WERI-Rb-1 (cell line): ENCODE measurements at regions not wholly inside any gene's neighbourhood (a gene's known extent, or its start where the extent isn't known, plus 50 kb on each side); places are given as distances from the start of the nearest gene placed in this dataset.

Source experiments
- DNase-seq: peaks from one replicate; pipeline ENCODE4 v3.0.0-alpha.2; 2020
- H3K27ac ChIP-seq: fragments of 250-450 bp; sonication (Bioruptor Pico); 2 replicates; pipeline ENCODE4 v1.5.1; 2020; ENCODE audit warnings: mild to moderate bottlenecking, moderate library complexity
- H3K27me3 ChIP-seq: fragments of 250-450 bp; sonication (Bioruptor Pico); 2 replicates; pipeline ENCODE4 v1.5.1; 2021; ENCODE audit warnings: mild to moderate bottlenecking, low read depth, moderate library complexity; ENCODE audit not compliant: insufficient read depth, severe bottlenecking
- H3K36me3 ChIP-seq: fragments of 250-450 bp; sonication (Bioruptor Pico); 2 replicates; pipeline ENCODE4 v1.5.1; 2020; ENCODE audit warnings: mild to moderate bottlenecking, moderate library complexity
- H3K4me3 ChIP-seq: 2 replicates; pipeline ENCODE4 v1.5.1; 2011; ENCODE audit warnings: low read depth, mild to moderate bottlenecking, control low read depth, low read length
- H3K9me3 ChIP-seq: fragments of 250-450 bp; sonication (Bioruptor Pico); 2 replicates; pipeline ENCODE4 v1.5.1; 2021; ENCODE audit warnings: mild to moderate bottlenecking, moderate library complexity; ENCODE audit not compliant: severe bottlenecking
- CTCF ChIP-seq: IDR thresholded peaks from 2 replicates; pipeline ENCODE4 v1.5.1; 2011; ENCODE audit warnings: low read depth, mild to moderate bottlenecking, control low read depth, inconsistent platforms, low read length

- Histone ChIP-seq H3K27me3 (no peaks in the 10 kb centered on the region), H3K27ac (no peak overlapping the region), H3K4me3 (no peak overlapping the region), H3K36me3 (no peaks in the 10 kb centered on the region), H3K9me3 (peaks cover 8% of the 10 kb centered on the region)
- no peak for DNase-seq
- TF ChIP-seq CTCF: no peak
Measured at GRCh38 chr12:13377698-13378097, 181.2 kb downstream of the EMP1 start.

- Histone ChIP-seq H3K9me3 (peaks cover 8% of the 10 kb centered on the region), H3K27ac (no peak overlapping the region), H3K36me3 (no peaks in the 10 kb centered on the region), H3K4me3 (no peak overlapping the region), H3K27me3 (no peaks in the 10 kb centered on the region)
- no peak for TF ChIP-seq CTCF
- DNase-seq: no peak
Measured at GRCh38 chr12:13376610-13377373, 180.3 kb downstream of the EMP1 start.

- H3K9me3 ChIP-seq: peaks cover 8% of the 10 kb centered on the region
- no peak overlapping the region for H3K27ac ChIP-seq
- H3K4me3 ChIP-seq: no peak overlapping the region
- DNase-seq: no peak
- no peaks in the 10 kb centered on the region for H3K27me3 ChIP-seq
- no peak for TF ChIP-seq CTCF
- H3K36me3 ChIP-seq: no peaks in the 10 kb centered on the region
Measured at GRCh38 chr12:13375583-13376345, 179.2 kb downstream of the EMP1 start.

GRCh38 chr12:13374793-13375192, 178.3 kb downstream of the EMP1 start:
- peaks cover 8% of the 10 kb centered on the region for H3K9me3 ChIP-seq
- no peaks in the 10 kb centered on the region for H3K27me3 ChIP-seq
- no peak overlapping the region for H3K27ac ChIP-seq
- TF ChIP-seq CTCF: no peak
- H3K36me3 ChIP-seq: no peaks in the 10 kb centered on the region
- DNase-seq: no peak
- H3K4me3 ChIP-seq: no peak overlapping the region

- Histone ChIP-seq H3K27ac (no peak overlapping the region), H3K36me3 (no peaks in the 10 kb centered on the region), H3K4me3 (no peak overlapping the region), H3K27me3 (no peaks in the 10 kb centered on the region), H3K9me3 (peaks cover 8% of the 10 kb centered on the region)
- no peak for DNase-seq
- TF ChIP-seq CTCF: no peak
Measured at GRCh38 chr12:13373803-13374202, 177.3 kb downstream of the EMP1 start.
